Caco-2 (cell line): ENCODE measurements at regions not wholly inside any gene's neighbourhood (a gene's known extent, or its start where the extent isn't known, plus 50 kb on each side); places are given as distances from the start of the nearest gene placed in this dataset.

ENCODE experiments used
- BruUV-seq: library from RNA; stranded (reverse); fragments of 400-500 nt; replicated peaks from 2 replicates; lab custom pipeline; 2021; lab: Mats Ljungman, UMichigan
- CTCF ChIA-PET: fragments of 300-600 bp; sonication (Branson Sonifier 250); formaldehyde crosslinking; loops from one replicate; lab custom pipeline; 2022; ENCODE audit warnings: antibody characterized with exemption; lab: Charles Lee
- POLR2A ChIA-PET: fragments of 300-600 bp; sonication (Branson Sonifier 250); formaldehyde crosslinking; loops from one replicate; lab custom pipeline; 2022; ENCODE audit warnings: antibody characterized with exemption; lab: Charles Lee
- DNase-seq, 2 experiments: peaks; one replicate each; pipeline versions ENCODE4 v3.0.0 to v3.0.0-alpha.2; 2020 to 2022
- H3K27me3 ChIP-seq: replicated peaks from 2 replicates; pipeline ENCODE4 v1.6.0; 2011; ENCODE audit warnings: low read length; ENCODE audit not compliant: control insufficient read depth, insufficient read depth
- H3K36me3 ChIP-seq: 2 replicates; pipeline ENCODE4 v1.5.1; 2011; ENCODE audit warnings: low read length; ENCODE audit not compliant: control insufficient read depth, insufficient read depth
- H3K4me1 ChIP-seq: fragments of 250-450 bp; sonication (Bioruptor Pico); 2 replicates; pipeline ENCODE4 v1.5.1; 2020; ENCODE audit warnings: mild to moderate bottlenecking
- H3K4me3 ChIP-seq: 2 replicates; pipeline ENCODE4 v1.5.1; 2011; ENCODE audit warnings: low read depth, mild to moderate bottlenecking, control low read depth, low read length
- H3K9me3 ChIP-seq: fragments of 250-450 bp; sonication (Bioruptor Pico); 2 replicates; pipeline ENCODE4 v1.5.1; 2020; ENCODE audit warnings: mild to moderate bottlenecking, moderate library complexity
- H3K27ac Mint-ChIP-seq: one replicate; pipeline ENCODE4 v1.8.0; 2022; ENCODE audit warnings: mixed read lengths; ENCODE audit not compliant: unreplicated experiment
- H3K27me3 Mint-ChIP-seq: one replicate; pipeline ENCODE4 v1.8.0; 2022; ENCODE audit warnings: mixed read lengths; ENCODE audit not compliant: insufficient read depth, unreplicated experiment
- H3K36me3 Mint-ChIP-seq: one replicate; pipeline ENCODE4 v1.8.0; 2022; ENCODE audit warnings: mild to moderate bottlenecking, mixed read lengths; ENCODE audit not compliant: insufficient read depth, unreplicated experiment
- H3K4me1 Mint-ChIP-seq: one replicate; pipeline ENCODE4 v1.8.0; 2022; ENCODE audit warnings: low read depth, mixed read lengths; ENCODE audit not compliant: unreplicated experiment
- H3K4me3 Mint-ChIP-seq: one replicate; pipeline ENCODE4 v1.8.0; 2022; ENCODE audit warnings: mild to moderate bottlenecking, moderate library complexity, mixed read lengths; ENCODE audit not compliant: unreplicated experiment
- H3K9me3 Mint-ChIP-seq: one replicate; pipeline ENCODE4 v1.8.0; 2022; ENCODE audit warnings: mixed read lengths; ENCODE audit not compliant: unreplicated experiment
- CTCF ChIP-seq, 2 experiments: fragments of 200-600 bp in 1 of 2; IDR thresholded peaks; 1 replicate in 1 of 2; 2 replicates in 1 of 2; pipeline versions ENCODE4 v1.5.1 to v1.8.0; 2011 to 2022; ENCODE audit warnings: antibody characterized with exemption in 1 of 2, control low read depth in 1 of 2, inconsistent platforms in 1 of 2, low read depth in 1 of 2, low read length in 1 of 2, mild to moderate bottlenecking in 1 of 2, moderate library complexity in 1 of 2; ENCODE audit not compliant: insufficient read depth in 1 of 2, severe bottlenecking in 1 of 2, unreplicated experiment in 1 of 2
- intact Hi-C: fragments of 100-400 bp; cut with micrococcal nuclease; formaldehyde crosslinking; loops from one replicate; pipeline ENCODE4 v1.10.0; 2022; ENCODE audit not compliant: unreplicated experiment

GRCh38 chr6:4403828-4404227 is 268.5 kb upstream of the ECI2 start:
- no peaks in the 10 kb centered on the region for H3K27me3 ChIP-seq
- H3K36me3 Mint-ChIP-seq: no peaks in the 10 kb centered on the region
- no peaks in the 10 kb centered on the region for H3K9me3 ChIP-seq
- intact Hi-C loops: no loop called here
- CTCF ChIA-PET: no interaction called here
- H3K4me3 ChIP-seq: no peak overlapping the region
- no peak overlapping the region for H3K4me3 Mint-ChIP-seq
- H3K27me3 Mint-ChIP-seq: peaks cover 11% of the 10 kb centered on the region
- no peaks in the 10 kb centered on the region for H3K4me1 ChIP-seq
- DNase-seq: no peak
- no peaks in the 10 kb centered on the region for H3K36me3 ChIP-seq
- no peak for TF ChIP-seq CTCF (IDR thresholded peaks at IDR 0.05; ENCODE audit: insufficient read depth in 1 of 2, low read depth in 1 of 2, low read length in 1 of 2, severe bottlenecking in 1 of 2, unreplicated experiment in 1 of 2)
- H3K4me1 Mint-ChIP-seq: no peaks in the 10 kb centered on the region
- BruUV-seq: no TSS peak
- POLR2A ChIA-PET: no interaction called here
- H3K27ac Mint-ChIP-seq: no peak overlapping the region
- H3K9me3 Mint-ChIP-seq: peaks cover 19% of the 10 kb centered on the region

- H3K36me3 Mint-ChIP-seq: no peaks in the 10 kb centered on the region
- Histone ChIP-seq H3K4me3 (no peak overlapping the region), H3K4me1 (no peaks in the 10 kb centered on the region), H3K9me3 (no peaks in the 10 kb centered on the region), H3K36me3 (no peaks in the 10 kb centered on the region), H3K27me3 (no peaks in the 10 kb centered on the region)
- peaks cover 12% of the 10 kb centered on the region for H3K9me3 Mint-ChIP-seq
- CTCF ChIA-PET: no interaction called here
- peaks cover 5% of the 10 kb centered on the region for H3K27me3 Mint-ChIP-seq
- intact Hi-C loops: no loop called here
- no TSS peak for BruUV-seq
- POLR2A ChIA-PET: no interaction called here
- no peaks in the 10 kb centered on the region for H3K4me1 Mint-ChIP-seq
- no peak overlapping the region for H3K27ac Mint-ChIP-seq
- DNase-seq: no peak
- no peak overlapping the region for H3K4me3 Mint-ChIP-seq
- no peak for TF ChIP-seq CTCF (IDR thresholded peaks at IDR 0.05; ENCODE audit: insufficient read depth in 1 of 2, low read depth in 1 of 2, low read length in 1 of 2, severe bottlenecking in 1 of 2, unreplicated experiment in 1 of 2)
Observed at GRCh38 chr6:4403023-4403752, 267.8 kb upstream of the ECI2 start.

- DNase-seq: no peak
- H3K9me3 ChIP-seq: no peaks in the 10 kb centered on the region
- no peaks in the 10 kb centered on the region for H3K36me3 ChIP-seq
- ChIA-PET CTCF (no interaction called here), POLR2A (no interaction called here)
- intact Hi-C loops: no loop called here
- H3K4me1 ChIP-seq: no peaks in the 10 kb centered on the region
- no peak overlapping the region for H3K4me3 ChIP-seq
- no peaks in the 10 kb centered on the region for H3K27me3 ChIP-seq
- peaks cover 4% of the 10 kb centered on the region for H3K27me3 Mint-ChIP-seq
- peaks cover 11% of the 10 kb centered on the region for H3K9me3 Mint-ChIP-seq
- H3K4me3 Mint-ChIP-seq: no peak overlapping the region
- no peaks in the 10 kb centered on the region for H3K4me1 Mint-ChIP-seq
- no peak for TF ChIP-seq CTCF (IDR thresholded peaks at IDR 0.05; ENCODE audit: insufficient read depth in 1 of 2, low read depth in 1 of 2, low read length in 1 of 2, severe bottlenecking in 1 of 2, unreplicated experiment in 1 of 2)
- H3K36me3 Mint-ChIP-seq: no peaks in the 10 kb centered on the region
- H3K27ac Mint-ChIP-seq: no peak overlapping the region
- BruUV-seq: no TSS peak
Observed at GRCh38 chr6:4402477-4402976, 267.2 kb upstream of the ECI2 start.
